ENCODE measurements at regions not wholly inside any gene's neighbourhood (a gene's known extent, or its start where the extent isn't known, plus 50 kb on each side); places are given as distances from the start of the nearest gene placed in this dataset.
"Not testable (repeated sequence)": the region's sequence is repeated elsewhere in the genome, so short reads cannot be mapped to it uniquely, and the experiment has no call there.

DNA sequence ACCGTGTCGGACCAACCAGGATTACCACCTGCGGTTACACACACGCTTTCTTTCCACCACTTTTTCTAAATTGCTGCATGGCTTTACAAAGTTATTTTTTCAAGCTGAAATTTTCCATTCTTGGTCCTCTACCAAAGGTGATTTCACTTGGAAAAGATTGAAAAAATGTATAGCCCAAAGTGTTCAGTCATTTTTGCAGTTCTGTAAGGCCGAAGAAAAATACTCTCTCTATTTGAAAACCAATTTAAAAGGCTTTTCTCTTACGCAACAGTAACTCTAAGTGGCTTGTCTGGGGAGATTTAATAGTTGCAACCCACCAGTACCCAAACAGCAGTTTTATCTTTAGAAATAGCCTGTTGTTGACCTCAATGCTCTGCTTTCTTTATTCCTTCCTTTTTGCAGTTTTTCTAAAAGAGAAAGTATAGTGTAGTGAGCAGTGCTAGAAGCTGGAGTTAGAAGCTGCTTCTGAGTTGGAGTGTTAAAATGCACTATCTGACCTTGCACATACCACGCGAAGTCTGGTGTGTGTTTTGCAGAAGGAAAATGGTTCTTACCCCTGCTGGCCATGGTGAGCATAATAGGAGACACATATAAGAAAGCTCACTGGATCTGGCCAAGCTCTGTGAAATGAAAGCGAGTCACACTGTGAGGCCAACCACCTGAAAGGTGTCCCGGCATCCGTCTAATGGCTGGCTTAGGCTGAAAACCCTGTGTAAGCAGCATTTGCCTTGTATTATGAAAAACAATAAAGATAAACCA is 201.0 kb upstream of the ADRA1D start:
- H3K4me1 ChIP-seq (ENCODE audit: insufficient read depth, low read length): 0 out of 2 replicates have a peak, but pooled peaks cover 3% of the 10 kb centered on the region

DNA sequence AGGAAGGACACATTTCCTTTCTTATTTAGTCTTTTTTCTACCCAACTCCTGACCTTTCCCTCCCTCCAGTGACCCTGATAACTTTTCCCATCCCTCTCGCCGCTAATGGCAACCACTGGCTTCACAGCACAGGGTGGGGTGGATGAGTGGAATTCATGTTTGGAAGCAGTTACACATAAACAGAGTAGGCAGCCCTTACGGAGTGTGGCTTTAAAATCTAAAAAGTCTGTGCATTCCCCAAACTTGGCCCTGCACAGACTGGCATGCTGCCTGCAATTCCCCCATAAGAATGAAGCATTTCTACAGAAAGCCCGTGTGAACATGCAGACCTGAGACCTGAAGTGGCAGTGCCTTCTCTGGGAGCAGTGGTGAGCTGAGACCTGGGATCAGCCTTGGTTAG is 196.7 kb upstream of the ADRA1D start:
- no peaks in the 10 kb centered on the region for H3K36me3 ChIP-seq (ENCODE audit: insufficient read depth, low read length)
- no peak overlapping the region for H3K9ac ChIP-seq (ENCODE audit: low read depth, low read length)
- no peaks in the 10 kb centered on the region for H3K4me1 ChIP-seq (ENCODE audit: insufficient read depth, low read length)
- peaks cover 3% of the 10 kb centered on the region; the same call in 1 of the 2 replicates for H3K9me3 ChIP-seq (ENCODE audit: control insufficient read depth, insufficient read depth, low read length)

More for the DNA sequence above, 201.0 kb upstream of the ADRA1D start:
- no peaks in the 10 kb centered on the region for H3K36me3 ChIP-seq (ENCODE audit: insufficient read depth, low read length)
- H3K9me3 ChIP-seq (ENCODE audit: control insufficient read depth, insufficient read depth, low read length): no peaks in the 10 kb centered on the region
- H3K9ac ChIP-seq (ENCODE audit: low read depth, low read length): no peak overlapping the region

DNA sequence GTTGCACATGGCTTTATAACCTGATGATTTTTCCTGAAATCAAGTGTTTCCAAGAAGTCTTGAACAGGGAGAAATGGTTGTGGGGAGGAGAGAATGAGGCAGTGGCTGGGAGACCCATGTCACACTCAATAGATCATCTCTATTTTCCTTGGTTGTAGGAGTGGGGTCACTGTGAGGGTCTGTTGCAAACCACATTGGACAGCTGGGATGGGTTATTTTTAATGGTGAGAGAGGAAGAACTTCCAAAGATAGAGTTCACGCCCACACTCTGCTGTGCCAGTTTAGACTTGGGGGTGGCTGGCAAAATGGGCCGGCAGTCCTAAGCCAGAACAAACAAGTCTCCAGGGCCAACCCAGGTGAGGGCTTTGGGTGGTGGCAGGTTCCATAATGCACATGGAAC is 196.2 kb upstream of the ADRA1D start:
- peaks cover 3% of the 10 kb centered on the region; the same call in 1 of the 2 replicates for H3K9me3 ChIP-seq (ENCODE audit: control insufficient read depth, insufficient read depth, low read length)
- no peaks in the 10 kb centered on the region for H3K36me3 ChIP-seq (ENCODE audit: insufficient read depth, low read length)
- H3K4me1 ChIP-seq (ENCODE audit: insufficient read depth, low read length): no peaks in the 10 kb centered on the region
- no peak overlapping the region for H3K9ac ChIP-seq (ENCODE audit: low read depth, low read length)

DNA sequence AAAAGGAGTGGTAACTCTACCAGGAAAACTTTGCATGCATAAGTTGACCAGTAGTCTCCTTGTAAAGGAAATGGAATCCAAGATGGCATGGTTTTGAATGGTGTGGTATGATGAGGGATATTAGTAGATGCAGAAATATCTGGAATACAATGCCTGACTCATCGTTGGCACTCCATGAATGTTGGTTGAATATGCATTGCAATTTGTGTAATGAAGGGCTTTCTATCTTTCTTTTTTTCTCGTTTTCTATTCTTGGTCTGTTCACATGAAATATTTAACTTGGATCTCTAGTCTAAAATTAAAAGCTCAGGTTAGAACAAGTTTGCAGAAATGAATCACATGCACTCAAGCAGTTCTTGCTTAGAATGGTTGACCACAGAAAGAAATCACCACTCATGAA is 195.3 kb upstream of the ADRA1D start:
- Histone ChIP-seq H3K9ac (ENCODE audit: low read depth, low read length) (no peak overlapping the region), H3K9me3 (ENCODE audit: control insufficient read depth, insufficient read depth, low read length) (peaks cover 3% of the 10 kb centered on the region; the same call in 1 of the 2 replicates), H3K36me3 (ENCODE audit: insufficient read depth, low read length) (no peaks in the 10 kb centered on the region), H3K4me1 (ENCODE audit: insufficient read depth, low read length) (peaks cover 2% of the 10 kb centered on the region; the same call in 1 of the 2 replicates)

- H3K9me3 ChIP-seq (ENCODE audit: control insufficient read depth, insufficient read depth, low read length): peaks cover 3% of the 10 kb centered on the region; the same call in 1 of the 2 replicates
- H3K9ac ChIP-seq (ENCODE audit: low read depth, low read length): no peak overlapping the region
- peaks cover 4% of the 10 kb centered on the region; the same call in 1 of the 2 replicates for H3K4me1 ChIP-seq (ENCODE audit: insufficient read depth, low read length)
- H3K36me3 ChIP-seq (ENCODE audit: insufficient read depth, low read length): no peaks in the 10 kb centered on the region
Observed at GRCh38 chr20:4443016-4443415, 193.9 kb upstream of the ADRA1D start.

- H3K36me3 ChIP-seq (ENCODE audit: insufficient read depth, low read length): no peaks in the 10 kb centered on the region
- H3K9me3 ChIP-seq (ENCODE audit: control insufficient read depth, insufficient read depth, low read length): peaks cover 3% of the 10 kb centered on the region; the same call in 1 of the 2 replicates
- H3K4me1 ChIP-seq (ENCODE audit: insufficient read depth, low read length): peaks cover 4% of the 10 kb centered on the region; the same call in 1 of the 2 replicates
- H3K9ac ChIP-seq (ENCODE audit: low read depth, low read length): no peak overlapping the region
Observed at GRCh38 chr20:4441871-4442270, 192.8 kb upstream of the ADRA1D start.

DNA sequence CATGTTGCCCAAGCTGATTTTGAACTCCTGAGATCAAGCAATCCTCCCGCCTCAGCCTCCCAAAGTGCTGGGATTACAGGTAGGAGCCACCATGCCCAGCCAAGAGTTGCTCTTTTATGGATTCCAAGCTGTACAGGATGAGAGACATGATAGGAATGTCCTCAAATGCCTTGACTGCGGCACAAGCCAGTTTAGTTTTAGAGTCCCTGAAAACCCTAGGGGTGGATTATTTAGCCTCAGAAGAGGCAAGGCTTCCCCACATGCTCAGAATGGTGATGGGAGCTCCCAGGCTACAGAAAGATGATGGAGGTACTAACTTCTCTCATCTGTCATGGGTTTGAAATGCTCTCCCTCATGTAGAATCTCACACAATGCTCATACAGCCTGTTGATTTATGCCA is 192.1 kb upstream of the ADRA1D start:
- Histone ChIP-seq H3K36me3 (ENCODE audit: insufficient read depth, low read length) (no peaks in the 10 kb centered on the region), H3K9me3 (ENCODE audit: control insufficient read depth, insufficient read depth, low read length) (peaks cover 3% of the 10 kb centered on the region; the same call in 1 of the 2 replicates), H3K4me1 (ENCODE audit: insufficient read depth, low read length) (peaks cover 4% of the 10 kb centered on the region; the same call in 1 of the 2 replicates), H3K9ac (ENCODE audit: low read depth, low read length) (no peak overlapping the region)

DNA sequence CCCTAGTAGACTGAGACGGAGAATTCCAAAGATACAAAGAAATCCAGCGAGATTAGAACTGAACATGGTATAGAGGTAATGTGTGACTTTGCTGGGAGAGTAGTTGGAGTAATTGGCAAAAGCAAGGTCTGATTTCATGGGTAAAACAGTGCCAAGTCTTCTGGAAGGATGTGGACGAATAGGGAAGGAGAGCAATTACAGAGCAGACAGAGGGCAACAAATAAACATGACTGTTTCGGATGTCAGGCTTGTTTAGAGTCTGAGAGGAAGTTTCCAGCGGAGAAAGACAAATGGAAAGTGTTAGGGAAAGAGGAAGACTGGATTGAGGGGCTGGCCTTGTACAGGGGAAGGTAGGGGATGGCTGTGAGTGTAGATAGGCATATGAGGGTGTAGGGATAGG is 190.4 kb upstream of the ADRA1D start:
- Histone ChIP-seq H3K4me1 (ENCODE audit: insufficient read depth, low read length) (peaks cover 4% of the 10 kb centered on the region; the same call in 1 of the 2 replicates), H3K36me3 (ENCODE audit: insufficient read depth, low read length) (no peaks in the 10 kb centered on the region), H3K9ac (ENCODE audit: low read depth, low read length) (no peak overlapping the region), H3K9me3 (ENCODE audit: control insufficient read depth, insufficient read depth, low read length) (peaks cover 3% of the 10 kb centered on the region; the same call in 1 of the 2 replicates)

- Histone ChIP-seq H3K36me3 (ENCODE audit: insufficient read depth, low read length) (no peaks in the 10 kb centered on the region), H3K9me3 (ENCODE audit: control insufficient read depth, insufficient read depth, low read length) (no peaks in the 10 kb centered on the region), H3K9ac (ENCODE audit: low read depth, low read length) (no peak overlapping the region), H3K4me1 (ENCODE audit: insufficient read depth, low read length) (peaks cover 4% of the 10 kb centered on the region; the same call in 1 of the 2 replicates)
Observed at GRCh38 chr20:4437131-4437530, 188.0 kb upstream of the ADRA1D start.

DNA sequence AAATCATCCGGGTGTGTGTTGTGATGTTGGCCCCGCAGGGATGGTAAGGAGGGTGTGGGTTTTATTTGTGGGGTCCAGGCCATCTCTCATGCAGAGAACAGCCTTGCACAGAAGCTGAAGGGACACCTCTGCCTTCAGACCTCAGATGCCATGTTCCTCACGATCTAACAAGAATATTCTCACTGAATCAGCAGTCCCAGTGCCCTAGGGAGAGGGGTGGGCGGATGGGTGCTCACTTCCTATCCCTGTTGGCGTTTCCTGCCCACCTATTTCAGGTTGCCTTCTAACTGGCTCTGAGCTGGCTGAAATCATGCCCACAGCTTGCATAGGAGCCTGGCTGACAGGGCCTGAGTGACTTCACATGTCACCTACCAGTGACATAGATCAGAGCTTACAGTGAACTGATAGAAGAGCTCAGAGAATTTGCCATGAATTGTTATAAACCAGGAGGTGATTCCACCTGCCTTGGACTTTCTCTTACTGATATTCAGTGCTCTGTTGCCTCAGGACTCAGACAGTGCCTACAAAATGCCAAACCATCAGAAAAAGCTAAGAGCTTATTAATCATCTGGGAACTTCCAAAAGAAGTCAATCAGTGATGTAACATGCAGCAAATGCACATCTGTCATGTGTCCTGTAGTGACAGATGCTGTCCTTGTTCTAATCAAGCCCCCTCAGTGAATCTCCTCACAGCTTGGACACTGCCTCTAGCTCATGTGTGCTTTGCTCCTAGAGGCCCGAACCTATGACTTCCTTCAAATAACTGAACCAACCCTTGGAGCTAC is 186.8 kb upstream of the ADRA1D start:
- H3K36me3 ChIP-seq (ENCODE audit: insufficient read depth, low read length): no peaks in the 10 kb centered on the region
- H3K9ac ChIP-seq (ENCODE audit: low read depth, low read length): no peak overlapping the region
- peaks cover 4% of the 10 kb centered on the region; the same call in 1 of the 2 replicates for H3K4me1 ChIP-seq (ENCODE audit: insufficient read depth, low read length)
- no peaks in the 10 kb centered on the region for H3K9me3 ChIP-seq (ENCODE audit: control insufficient read depth, insufficient read depth, low read length)

GRCh38 chr20:4435225-4435624 is 186.1 kb upstream of the ADRA1D start:
- H3K9ac ChIP-seq (ENCODE audit: low read depth, low read length): no peak overlapping the region
- H3K9me3 ChIP-seq (ENCODE audit: control insufficient read depth, insufficient read depth, low read length): no peaks in the 10 kb centered on the region
- no peaks in the 10 kb centered on the region for H3K36me3 ChIP-seq (ENCODE audit: insufficient read depth, low read length)
- peaks cover 4% of the 10 kb centered on the region; the same call in 1 of the 2 replicates for H3K4me1 ChIP-seq (ENCODE audit: insufficient read depth, low read length)

DNA sequence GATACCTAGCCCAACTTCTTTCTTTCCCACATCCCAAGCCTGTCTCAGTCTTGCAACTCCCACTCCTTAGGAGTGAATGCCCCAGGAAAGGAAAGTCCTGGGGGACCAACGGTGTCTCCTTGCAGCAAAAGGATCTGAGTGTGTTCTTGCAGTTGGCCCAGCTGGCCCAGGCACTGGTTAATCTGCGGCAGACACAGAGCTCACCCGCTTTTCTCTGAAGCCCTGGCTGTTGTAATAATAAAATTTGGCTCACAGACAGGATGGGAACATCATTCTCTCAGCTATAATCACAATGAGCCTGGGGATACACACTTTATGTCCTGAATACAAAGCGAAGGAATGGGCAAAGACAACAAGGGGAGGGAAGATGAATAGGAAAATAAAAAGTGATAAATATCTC is 185.6 kb upstream of the ADRA1D start:
- H3K9ac ChIP-seq (ENCODE audit: low read depth, low read length): no peak overlapping the region
- H3K9me3 ChIP-seq (ENCODE audit: control insufficient read depth, insufficient read depth, low read length): no peaks in the 10 kb centered on the region
- H3K4me1 ChIP-seq (ENCODE audit: insufficient read depth, low read length): peaks cover 4% of the 10 kb centered on the region; the same call in 1 of the 2 replicates
- no peaks in the 10 kb centered on the region for H3K36me3 ChIP-seq (ENCODE audit: insufficient read depth, low read length)

- Histone ChIP-seq H3K36me3 (ENCODE audit: insufficient read depth, low read length) (no peaks in the 10 kb centered on the region), H3K9ac (ENCODE audit: low read depth, low read length) (no peak overlapping the region), H3K9me3 (ENCODE audit: control insufficient read depth, insufficient read depth, low read length) (no peaks in the 10 kb centered on the region), H3K4me1 (ENCODE audit: insufficient read depth, low read length) (no peaks in the 10 kb centered on the region)
Observed at GRCh38 chr20:4431446-4431845, 182.4 kb upstream of the ADRA1D start.

- H3K9ac ChIP-seq (ENCODE audit: low read depth, low read length); H3K36me3 ChIP-seq (ENCODE audit: insufficient read depth, low read length): not testable (repeated sequence)
Observed at GRCh38 chr20:4430826-4431225, 181.7 kb upstream of the ADRA1D start.

More at GRCh38 chr20:4430826-4431225, 181.7 kb upstream of the ADRA1D start:
- not testable (repeated sequence) for H3K4me1 ChIP-seq (ENCODE audit: insufficient read depth, low read length); H3K9me3 ChIP-seq (ENCODE audit: control insufficient read depth, insufficient read depth, low read length)
